IPS-NIHi7 (cell line): ENCODE measurements at regions not wholly inside any gene's neighbourhood (a gene's known extent, or its start where the extent isn't known, plus 50 kb on each side); places are given as distances from the start of the nearest gene placed in this dataset.

Experiments
- DNase-seq: peaks from one replicate; pipeline ENCODE4 v3.0.0; 2012; ENCODE audit warnings: mixed read lengths; ENCODE audit errors: extremely low spot score

DNA sequence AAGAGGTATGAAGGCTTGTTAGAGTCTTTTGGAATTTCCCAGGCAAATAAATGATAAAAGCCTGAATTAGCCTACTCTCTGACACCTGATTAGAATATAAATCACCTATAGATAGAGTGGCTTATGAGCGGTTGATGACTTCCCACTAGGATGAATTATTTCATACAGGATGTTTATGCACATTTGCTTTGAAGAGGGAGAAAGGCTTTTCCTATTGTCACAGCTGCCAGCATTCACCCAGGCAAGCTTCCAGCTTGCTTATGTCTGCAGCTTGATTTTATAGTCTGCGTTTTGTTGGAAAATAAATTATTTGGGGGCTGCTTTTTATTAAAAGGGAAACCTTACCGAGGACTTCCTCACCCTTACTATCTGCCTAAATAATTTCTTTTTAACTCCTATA lies 51.3 kb upstream of the EIF2S2 start:
- DNase-seq = no peak

- DNase-seq = no peak
Measured at GRCh38 chr20:34164381-34164984, 52.4 kb upstream of the EIF2S2 start.

GRCh38 chr20:34165018-34165619 lies 53.1 kb upstream of the EIF2S2 start:
- DNase-seq = no peak

- no peak for DNase-seq
Measured at GRCh38 chr20:34171640-34172039, 59.6 kb upstream of the EIF2S2 start.

- DNase-seq = no peak
Measured at GRCh38 chr20:34172926-34173325, 60.9 kb upstream of the EIF2S2 start.

DNA sequence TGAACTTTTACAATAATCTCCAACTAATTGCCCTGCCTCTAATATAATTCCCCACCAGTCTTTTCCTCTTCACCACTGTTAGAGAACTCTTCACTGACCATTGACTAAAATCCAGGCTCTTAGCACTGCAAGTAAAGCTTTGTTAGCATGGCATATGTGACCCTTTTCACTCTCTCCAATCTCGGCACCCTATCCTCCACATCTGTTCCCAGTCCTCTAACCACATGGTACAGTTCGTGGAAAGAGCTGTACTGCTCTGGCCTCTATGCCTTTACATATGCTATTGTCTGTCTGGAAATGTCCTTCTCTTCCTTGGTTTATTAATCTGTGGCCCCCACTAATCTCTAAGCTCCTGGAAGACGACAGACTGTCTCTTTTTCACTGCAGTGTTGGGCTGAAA lies 63.0 kb upstream of the EIF2S2 start:
- DNase-seq = no peak

- DNase-seq = no peak
Measured at GRCh38 chr20:34175879-34176278, 63.8 kb upstream of the EIF2S2 start.

- no peak for DNase-seq
Measured at GRCh38 chr20:34177052-34177451, 64.2 kb upstream of the ASIP start.

DNA sequence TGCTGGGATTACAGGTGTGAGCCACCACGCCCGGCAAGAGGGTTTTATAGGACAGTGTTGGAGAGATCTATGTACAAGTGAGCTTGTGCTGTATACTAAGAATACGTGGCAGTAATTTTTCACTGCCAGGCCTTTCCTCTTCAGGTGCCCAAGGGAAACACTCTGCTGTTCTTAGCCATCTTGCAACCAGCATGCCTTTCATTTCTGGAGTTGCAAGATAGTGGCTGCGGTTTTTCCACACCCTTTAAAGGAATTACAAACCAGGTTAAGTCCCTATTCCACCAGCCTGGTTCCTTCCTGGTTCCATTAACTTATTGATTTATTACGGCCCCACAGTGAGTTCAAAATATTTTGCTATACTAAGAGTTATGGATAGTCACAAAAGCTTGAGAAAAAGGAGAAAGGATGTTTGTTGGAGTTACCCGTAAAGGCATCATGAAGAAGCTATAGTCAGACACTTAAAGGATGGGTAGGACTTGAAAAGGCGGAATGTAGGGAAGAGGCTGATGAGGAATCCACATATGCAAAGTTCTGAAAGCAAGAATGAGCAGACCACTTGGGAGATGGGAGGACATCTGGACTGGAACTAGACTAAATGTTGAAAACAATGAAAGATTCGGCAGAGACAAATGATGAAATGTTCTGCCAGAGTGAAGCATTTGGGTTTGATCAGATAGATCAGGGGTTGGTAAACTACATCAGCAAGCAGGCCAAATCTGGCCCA lies 61.4 kb upstream of the ASIP start:
- DNase-seq = no peak

DNA sequence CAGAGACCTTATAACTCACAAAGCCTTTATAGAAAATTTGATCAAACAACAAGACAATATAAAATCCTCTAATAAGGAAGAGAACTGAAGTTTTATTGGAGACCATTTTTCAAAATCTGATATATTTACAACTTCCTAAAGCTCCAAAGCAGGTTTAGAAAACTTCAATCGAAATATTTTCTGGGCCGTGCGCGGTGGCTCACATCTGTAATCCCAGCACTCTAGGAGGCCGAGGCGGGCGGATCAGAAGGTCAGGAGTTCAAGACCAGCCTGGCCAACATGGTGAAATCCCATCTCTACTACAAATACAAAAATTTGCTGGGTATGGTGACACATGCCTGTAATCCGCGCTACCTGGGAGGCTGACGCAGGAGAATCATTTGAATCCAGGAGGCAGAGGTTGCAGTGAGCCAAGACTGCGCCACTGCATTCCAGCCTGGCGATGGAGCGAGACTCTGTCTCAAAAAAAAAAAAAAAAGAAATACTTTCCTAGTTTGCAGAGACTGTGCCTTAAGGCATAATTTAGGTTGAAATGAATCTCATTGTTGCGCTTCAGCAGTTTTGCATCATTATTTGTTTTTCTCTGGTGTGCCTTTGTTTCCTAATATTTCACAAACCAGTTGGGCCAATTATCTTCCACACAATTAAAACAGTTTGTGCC lies 60.6 kb upstream of the ASIP start:
- DNase-seq = no peak

GRCh38 chr20:34181484-34181883 lies 59.7 kb upstream of the ASIP start:
- no peak for DNase-seq

DNA sequence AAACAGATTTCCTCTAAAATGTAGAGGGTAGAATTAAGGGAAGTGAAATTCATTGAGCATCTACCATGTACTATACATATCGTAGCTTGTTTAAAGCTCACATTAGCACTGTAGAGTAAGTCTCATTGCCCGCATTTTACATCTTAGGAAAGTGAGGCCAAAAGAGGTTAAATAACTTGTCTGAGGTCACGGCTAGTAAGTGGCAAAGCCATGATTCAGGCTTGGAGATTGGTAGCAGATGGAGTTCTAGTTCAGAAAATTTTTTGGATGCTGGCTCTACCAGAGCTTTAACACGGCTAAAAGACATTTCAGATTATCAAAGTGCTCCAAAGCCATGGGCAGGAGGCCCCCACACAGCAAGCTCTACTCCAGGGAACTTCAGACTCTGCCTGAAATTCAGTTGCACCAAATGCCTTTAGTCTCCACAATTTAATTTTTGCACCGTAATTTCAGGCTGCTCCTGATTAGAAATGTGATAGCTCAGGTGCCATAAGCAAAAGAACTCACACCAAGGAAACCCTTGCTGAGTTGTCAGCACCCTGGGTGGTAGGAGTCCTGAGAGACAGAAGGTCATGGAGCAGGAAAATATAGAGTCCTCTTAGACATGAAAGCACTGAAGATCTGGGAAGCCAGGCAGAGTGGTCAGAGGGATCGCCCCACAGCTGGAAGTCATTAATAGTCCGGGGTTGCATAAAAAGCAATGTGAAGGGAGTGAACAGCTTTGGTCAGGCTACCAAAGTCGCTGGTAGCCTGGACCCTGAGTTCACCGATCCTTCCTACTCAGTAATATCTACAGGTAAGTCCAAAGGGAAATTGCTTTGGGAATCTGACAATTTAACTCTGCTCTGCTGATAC lies 55.2 kb upstream of the ASIP start:
- no peak for DNase-seq

- DNase-seq = no peak
Measured at GRCh38 chr20:34189572-34190163, 51.6 kb upstream of the ASIP start.

DNA sequence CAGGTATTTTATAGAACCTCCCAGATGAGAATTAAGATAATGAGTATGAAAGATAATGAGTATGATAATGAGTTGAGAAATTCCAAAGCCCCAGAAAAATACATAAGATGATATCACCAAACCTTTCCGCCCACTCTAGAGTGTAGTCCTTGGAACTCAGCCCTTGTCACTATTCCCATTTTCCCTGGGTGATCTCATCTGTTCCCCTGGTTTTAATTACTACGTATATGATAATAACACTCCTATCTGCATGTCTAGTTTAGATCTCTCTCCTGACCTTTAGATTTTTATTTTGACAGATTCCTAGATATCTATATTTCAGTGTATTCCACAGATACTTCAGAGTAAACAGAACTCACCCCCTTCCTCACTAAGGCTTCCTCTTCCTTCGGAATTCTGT lies 51.0 kb upstream of the ASIP start:
- no peak for DNase-seq

GRCh38 chr20:34190679-34191090 lies 50.5 kb upstream of the ASIP start:
- DNase-seq = peak; percentile 93
